Stimulated activated naive CD4-positive, alpha-beta T cell (primary cell): ENCODE measurements at regions not wholly inside any gene's neighbourhood (a gene's known extent, or its start where the extent isn't known, plus 50 kb on each side); places are given as distances from the start of the nearest gene placed in this dataset.
"Not testable (repeated sequence)": the region's sequence is repeated elsewhere in the genome, so short reads cannot be mapped to it uniquely, and the experiment has no call there.

Experiments
- DNase-seq, 6 experiments: peaks; one replicate each; lab custom pipeline; 2025; lab: John Stamatoyannopoulos, UW

GRCh38 chr1:194684636-194685035 lies 1498.2 kb upstream of the B3GALT2 start:
- DNase-seq: no peak

- no peak for DNase-seq
These were observed 1471.7 kb upstream of the B3GALT2 start for GRCh38 chr1:194658090-194658439.

- DNase-seq: no peak
These were observed 1468.5 kb upstream of the B3GALT2 start for GRCh38 chr1:194654956-194655355.

GRCh38 chr1:194653385-194653784 lies 1467.0 kb upstream of the B3GALT2 start:
- DNase-seq: no peak

- no peak for DNase-seq
These were observed 1460.7 kb upstream of the B3GALT2 start for GRCh38 chr1:194647118-194647517.

- DNase-seq: no peak
These were observed 1458.1 kb upstream of the B3GALT2 start for GRCh38 chr1:194644528-194644927.

- DNase-seq: no peak
These were observed 1453.9 kb upstream of the B3GALT2 start for GRCh38 chr1:194640322-194640721.

GRCh38 chr1:194629011-194629410 lies 1442.6 kb upstream of the B3GALT2 start:
- no peak for DNase-seq

- DNase-seq: no peak
These were observed 1438.4 kb upstream of the B3GALT2 start for GRCh38 chr1:194624833-194625232.

- DNase-seq: no peak
These were observed 1431.7 kb upstream of the B3GALT2 start for GRCh38 chr1:194618101-194618500.

- not testable (repeated sequence) for DNase-seq
These were observed 1430.9 kb upstream of the B3GALT2 start for GRCh38 chr1:194617272-194617671.

- DNase-seq: no peak
These were observed 1430.4 kb upstream of the B3GALT2 start for GRCh38 chr1:194616835-194617234.

- no peak for DNase-seq
These were observed 1415.8 kb upstream of the B3GALT2 start for GRCh38 chr1:194602184-194602583.

GRCh38 chr1:194600716-194601115 lies 1414.3 kb upstream of the B3GALT2 start:
- no peak for DNase-seq

- DNase-seq: no peak
These were observed 1411.7 kb upstream of the B3GALT2 start for GRCh38 chr1:194598098-194598497.

- no peak for DNase-seq
These were observed 1399.9 kb upstream of the B3GALT2 start for GRCh38 chr1:194586302-194586701.

- DNase-seq: no peak
These were observed 1397.6 kb upstream of the B3GALT2 start for GRCh38 chr1:194584052-194584451.

GRCh38 chr1:194570476-194570875 lies 1384.1 kb upstream of the B3GALT2 start:
- no peak for DNase-seq

- no peak for DNase-seq
These were observed 1382.2 kb upstream of the B3GALT2 start for GRCh38 chr1:194568610-194569009.

- DNase-seq: no peak
These were observed 1361.7 kb upstream of the B3GALT2 start for GRCh38 chr1:194548071-194548470.

GRCh38 chr1:194544012-194544411 lies 1357.6 kb upstream of the B3GALT2 start:
- DNase-seq: no peak

GRCh38 chr1:194538453-194538852 lies 1352.0 kb upstream of the B3GALT2 start:
- no peak for DNase-seq

GRCh38 chr1:194537521-194537920 lies 1351.1 kb upstream of the B3GALT2 start:
- DNase-seq: no peak

GRCh38 chr1:194535369-194535768 lies 1349.0 kb upstream of the B3GALT2 start:
- no peak for DNase-seq

GRCh38 chr1:194534784-194535183 lies 1348.4 kb upstream of the B3GALT2 start:
- no peak for DNase-seq
